KG1 (cell line): ENCODE measurements at regions not wholly inside any gene's neighbourhood (a gene's known extent, or its start where the extent isn't known, plus 50 kb on each side); places are given as distances from the start of the nearest gene placed in this dataset.
A peak's percentile ranks its signal among the peaks of the same experiment; 100 is the strongest.
"Not testable (repeated sequence)": the region's sequence is repeated elsewhere in the genome, so short reads cannot be mapped to it uniquely, and the experiment has no call there.

Experiments used
- DNase-seq: peaks from one replicate; lab custom pipeline; 2025; lab: John Stamatoyannopoulos, UW

DNA sequence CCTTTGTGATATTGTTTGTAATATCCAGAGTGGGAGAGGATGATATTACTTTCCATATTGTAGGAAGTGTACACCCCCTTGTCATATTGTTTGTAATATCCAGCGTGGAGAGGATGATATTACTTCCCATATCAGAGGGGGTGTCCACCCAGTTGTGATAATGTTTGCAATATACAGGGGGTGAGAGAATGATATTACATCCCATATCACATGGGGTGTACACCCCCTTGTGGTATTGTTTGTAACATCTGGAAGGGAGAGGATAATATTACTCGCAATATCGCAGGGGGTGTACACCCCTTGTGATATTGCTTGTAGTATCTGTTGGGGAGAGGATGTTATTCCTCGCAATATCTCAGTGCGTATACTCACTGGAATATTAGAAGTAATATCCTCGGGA, 61.5 kb downstream of the PRSS23 start:
- no peak for DNase-seq

DNA sequence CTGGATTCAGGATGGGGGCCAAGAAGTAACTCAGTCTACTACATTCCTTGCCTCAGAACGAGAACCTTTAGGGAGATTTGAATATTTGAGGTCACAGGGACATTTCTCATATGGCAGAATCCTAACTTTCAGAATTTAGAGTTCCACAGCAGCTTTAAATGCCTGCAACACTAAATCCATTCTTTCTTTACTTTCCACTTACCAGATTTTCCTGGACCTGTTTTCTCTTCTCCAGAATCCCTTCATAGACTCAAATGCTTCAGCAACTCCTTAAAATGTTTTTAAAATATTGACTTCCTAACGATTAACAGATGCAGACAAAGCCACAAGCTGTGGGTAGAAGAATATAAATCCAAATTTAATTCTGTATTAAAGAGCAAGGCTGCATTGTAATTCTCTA, 63.1 kb downstream of the PRSS23 start:
- no peak for DNase-seq

DNA sequence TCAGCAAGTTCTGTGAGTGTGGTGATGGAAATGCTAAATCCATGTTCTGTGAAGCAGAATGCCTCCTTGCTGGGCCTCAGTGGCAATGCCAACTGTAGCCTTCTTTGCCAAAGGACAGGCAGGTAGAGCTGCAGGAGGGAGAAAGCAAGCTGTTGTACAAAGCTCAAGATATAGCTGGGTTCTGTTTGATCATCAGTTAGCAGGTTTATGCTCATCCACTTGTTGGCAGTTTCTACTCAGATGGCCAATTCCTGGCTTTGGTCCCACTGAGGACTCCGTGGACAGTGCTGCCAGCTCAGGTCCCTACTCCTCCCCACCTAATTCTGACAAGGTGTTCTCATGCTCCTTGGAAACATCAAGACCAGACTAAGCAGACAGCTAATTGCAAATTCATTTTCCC, 65.1 kb downstream of the PRSS23 start:
- no peak for DNase-seq

DNA sequence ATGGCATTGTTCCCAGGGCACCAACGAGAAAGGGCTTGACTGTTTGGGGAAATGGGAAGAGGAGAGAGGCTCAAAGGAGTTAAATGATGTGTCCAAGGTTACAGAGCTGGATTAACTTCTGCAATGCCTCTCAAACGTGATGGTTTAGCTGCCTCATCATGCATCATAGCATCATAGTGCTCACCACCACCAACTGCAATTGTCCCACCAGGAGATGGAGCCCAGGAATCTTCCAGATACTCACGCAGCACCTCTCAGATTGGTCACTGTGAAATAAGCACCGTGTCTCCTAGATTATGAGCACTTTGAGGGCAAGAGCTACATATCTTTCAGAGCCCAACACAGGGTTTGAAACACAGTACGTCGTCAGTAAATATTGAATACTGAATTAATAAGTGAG, 69.2 kb downstream of the PRSS23 start:
- no peak for DNase-seq

DNA sequence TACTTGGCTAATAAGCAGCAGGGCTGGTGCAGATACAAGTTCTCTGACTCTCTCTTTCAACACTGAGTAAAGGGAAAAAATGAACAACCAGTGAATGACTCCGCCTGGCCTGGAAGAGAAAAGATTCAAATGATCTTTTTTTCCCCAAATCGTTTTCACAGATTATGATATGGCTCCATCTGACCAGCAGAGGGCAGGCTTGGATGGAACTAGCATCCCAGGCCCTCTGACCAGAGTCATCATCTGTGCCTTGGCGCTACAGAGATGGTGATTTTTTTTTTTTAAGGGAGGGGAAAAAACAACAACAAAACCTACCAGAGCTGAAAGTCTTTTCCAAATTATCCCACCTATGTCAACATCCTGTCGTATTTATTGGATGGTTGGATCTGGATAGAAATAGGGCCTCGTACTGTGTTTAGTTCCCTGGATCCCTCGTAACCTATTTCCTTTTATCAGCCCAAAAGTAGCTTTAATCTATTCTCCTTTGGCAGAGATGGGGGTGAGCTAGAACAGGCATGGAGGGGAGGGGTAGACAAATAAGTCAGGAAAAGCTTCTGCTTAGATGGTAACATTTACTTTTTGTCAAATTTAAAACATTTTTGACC, 69.7 kb downstream of the PRSS23 start:
- DNase-seq, result peak; percentile 5

DNA sequence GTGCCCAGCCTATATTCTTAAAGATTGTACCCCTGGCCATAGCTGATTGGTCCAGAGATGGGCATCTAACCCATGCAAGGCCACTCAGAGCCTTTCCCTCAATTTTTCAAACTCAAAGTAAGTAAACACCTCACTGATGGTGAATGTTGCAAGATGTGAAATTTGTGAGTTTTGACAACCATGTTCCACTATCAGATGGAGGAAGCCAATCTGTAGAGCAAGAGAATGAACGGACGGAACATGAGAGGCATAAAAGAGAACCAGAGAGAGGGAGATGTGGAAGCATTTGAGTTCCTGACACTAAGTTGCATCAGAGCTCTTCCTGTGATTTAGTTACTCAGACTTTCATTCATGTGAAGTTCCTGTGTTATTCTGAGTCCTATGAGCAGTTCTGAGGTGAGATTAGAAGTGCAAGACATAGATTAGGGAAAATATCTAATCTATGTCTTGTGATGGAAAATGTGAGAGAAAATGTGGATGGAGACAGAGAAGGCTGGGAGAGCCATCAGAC, 73.3 kb downstream of the PRSS23 start:
- DNase-seq, result no peak

DNA sequence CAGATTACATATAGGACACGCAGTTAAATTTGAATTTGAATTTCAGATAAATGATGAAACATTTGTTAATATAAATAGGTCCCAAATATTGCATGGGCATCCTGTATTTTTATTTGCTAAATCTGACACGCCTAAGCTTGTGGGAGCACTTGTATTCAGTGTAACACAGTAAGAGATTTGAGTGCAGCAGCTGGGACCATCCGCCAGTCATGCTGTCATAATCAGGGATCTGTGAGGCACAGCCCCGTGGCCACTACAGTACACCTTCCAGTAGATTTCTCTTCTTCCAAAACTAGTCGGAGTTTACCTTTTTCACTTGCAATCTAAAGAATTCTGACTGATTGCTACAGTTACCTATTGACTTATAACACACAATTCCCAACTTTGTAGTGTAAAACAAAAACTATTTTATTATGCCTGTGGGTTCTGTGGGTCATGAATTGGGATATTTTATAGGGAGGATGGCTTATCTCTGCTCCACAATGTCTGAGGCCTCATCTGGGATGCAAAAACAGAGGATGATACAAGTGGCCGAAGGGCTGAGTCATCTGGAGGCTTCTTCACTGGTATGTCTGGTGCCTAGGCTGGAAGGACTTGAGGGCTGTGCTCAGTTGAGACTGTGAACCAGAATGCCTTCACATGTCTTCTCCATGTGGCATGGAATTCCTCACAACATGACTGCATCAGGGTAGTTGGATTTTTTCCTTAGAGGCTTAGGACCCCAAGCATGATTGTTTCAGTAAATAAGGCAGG, 74.1 kb downstream of the PRSS23 start:
- no peak for DNase-seq

DNA sequence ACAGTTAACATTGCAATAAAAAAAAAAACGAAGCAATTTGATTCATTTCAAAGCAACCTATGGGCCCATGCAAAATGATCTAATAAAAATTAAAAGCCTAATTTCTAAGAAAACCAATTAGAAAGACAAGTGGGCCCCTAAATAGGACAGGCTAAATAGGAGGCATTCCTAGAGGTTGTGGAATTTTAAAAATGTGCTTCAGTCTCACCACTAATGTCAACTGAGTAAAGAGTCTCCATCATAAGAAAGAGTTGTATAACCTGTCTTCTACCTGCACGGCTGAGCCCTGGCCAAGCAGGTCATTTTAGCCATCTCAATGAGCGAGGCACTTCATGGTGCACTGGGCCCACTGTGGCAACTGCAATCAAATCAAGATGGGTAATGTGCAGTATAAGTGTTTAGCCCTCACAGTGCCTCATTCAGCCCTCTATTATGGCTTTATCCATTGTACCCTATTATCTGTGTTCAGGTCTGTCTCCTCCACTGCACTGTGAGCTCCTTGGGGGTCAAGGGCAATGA, 76.4 kb downstream of the PRSS23 start:
- no peak for DNase-seq

DNA sequence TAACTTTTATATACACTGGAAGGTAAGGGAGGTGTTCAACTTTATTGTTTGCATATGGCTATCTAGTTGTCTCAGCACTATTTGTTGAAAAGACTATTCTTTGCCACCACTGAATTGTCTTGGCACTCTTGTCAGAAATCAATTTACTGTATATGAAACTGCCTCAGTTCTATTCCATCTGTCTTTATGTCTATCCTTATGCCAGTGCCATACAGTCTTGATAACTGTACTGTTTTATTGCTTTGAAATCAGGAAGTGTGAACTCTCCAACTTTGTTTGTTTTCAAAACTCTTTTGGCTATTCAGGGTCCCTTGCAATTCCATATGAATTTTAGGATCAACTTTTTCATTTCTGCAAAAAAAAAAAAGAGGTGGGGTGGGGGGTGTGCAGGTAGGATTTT, 77.2 kb downstream of the PRSS23 start:
- no peak for DNase-seq

DNA sequence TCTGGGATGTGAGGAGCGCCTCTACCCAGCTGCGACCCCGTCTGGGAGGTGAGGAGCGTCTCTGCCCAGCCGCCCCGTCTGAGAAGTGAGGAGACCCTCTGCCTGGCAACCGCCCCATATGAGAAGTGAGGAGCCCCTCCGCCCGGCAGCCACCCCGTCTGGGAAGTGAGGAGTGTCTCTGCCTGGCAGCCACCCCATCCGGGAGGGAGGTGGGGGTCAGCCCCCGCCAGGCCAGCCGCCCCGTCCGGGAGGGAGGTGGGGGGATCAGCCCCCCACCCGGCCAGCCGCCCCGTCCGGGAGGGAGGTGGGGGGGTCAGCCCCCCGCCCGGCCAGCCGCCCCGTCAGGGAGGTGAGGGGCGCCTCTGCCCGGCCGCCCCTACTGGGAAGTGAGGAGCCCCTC, 76.0 kb downstream of the FZD4 start:
- DNase-seq, result not testable (repeated sequence)

DNA sequence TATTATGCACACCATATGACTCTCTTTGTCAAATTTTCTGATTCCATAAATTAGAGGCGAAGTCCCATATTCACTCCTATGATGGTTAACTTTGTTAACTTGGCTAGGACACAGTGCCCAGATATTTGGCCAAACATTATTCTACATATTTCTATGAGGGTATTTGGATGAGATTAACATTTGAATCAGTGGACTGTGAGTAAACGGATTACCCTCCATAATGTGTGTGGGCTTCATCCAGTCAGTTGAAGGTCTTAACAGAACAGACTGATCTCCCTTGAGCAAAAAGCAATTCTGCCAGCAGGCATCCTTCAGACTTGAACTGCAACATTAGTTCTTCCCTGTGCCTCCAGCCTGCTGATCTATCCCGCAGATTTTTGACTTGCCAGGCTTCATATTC, 69.9 kb downstream of the FZD4 start:
- DNase-seq, result no peak

DNA sequence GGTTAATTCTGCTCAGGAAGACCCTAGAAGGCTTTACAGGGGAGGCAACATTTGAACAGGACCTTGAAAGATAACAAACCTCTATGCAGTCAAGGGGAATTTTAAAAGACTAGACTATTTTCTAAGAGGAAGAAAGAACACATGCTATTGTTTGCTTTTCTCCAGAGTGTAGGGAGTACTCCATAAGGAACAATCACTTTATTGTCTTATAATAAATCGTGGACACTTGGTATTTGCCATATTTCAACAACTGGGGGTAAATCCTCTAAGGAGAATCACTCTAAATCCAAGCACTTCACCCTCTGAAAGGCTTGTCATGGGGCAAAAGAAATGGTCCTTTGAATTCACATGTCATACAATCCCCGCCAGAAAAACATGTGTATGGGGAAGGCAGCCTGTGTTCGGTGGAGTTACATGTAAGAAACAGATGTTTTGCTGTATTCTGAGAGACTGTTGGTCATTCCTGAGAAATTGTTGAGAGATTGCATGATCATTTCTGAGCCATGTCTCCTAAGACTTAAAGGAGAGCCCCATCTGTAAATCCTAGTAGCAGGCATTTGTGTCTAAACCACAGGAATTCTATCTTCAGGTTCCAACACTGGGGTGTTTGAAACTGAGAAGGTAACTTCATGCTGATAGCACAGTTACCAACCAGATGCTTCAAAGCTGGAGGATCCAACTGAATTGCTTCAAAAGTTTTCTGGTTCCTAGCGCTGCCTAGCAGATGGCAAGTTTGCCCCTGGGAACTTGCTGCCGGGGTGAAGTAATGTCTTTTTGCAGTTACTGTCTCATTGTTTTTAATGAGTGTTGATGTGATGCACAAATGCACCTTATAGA, 66.8 kb downstream of the FZD4 start:
- DNase-seq, result no peak

DNA sequence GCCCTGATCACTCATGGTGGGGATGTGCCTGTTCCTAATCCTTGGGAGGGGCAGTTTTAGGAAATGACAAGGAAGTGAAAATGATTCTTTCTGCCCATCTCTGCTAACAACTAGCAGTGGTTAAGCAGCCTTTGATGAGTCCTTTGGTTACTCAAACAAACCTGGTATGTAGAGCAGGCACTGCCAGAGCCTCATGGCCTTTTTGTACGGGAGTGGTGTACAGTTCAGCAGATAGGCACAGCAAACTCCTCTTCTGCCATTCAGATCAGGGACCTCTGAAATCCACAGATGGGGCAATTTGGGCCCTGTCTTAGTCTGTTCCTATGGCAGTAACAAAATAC, 66.2 kb downstream of the FZD4 start:
- no peak for DNase-seq

DNA sequence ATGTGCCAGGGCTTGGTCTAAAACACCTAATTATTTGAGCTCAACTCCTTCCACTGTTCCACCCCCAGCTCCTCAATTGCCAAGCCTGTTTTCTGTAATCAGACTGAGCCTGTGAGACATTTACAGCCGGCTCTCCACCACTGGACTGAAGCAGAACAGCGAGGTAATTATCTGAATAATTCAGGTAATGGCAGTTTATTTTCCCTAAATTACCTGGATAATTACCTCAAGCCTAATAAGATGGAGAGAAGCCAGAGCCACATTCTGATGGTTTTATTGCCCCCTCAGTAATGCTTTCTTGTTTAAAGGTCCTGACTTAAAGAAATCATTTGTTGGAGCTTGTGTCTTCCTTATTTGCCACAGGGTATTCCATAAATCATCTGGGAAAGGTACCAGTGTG, 64.2 kb downstream of the FZD4 start:
- DNase-seq, result no peak

DNA sequence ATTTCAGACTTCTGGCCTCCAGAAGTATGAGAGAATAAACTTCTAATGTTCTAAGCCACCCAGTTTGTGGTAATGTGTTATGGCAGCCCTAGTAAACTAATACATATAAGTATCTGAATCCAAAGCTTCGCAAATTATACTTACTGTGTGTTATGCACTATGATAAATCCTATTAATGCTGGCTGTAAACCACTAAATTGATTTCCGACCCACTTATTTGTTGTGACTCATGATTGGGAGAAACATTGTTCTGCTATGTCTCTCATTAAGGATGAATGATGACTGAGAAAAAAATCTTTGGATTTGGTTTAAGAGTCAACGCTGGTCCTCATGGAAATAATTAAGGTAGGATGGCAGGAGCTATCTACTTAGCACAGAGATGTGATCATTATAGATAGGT, 62.0 kb downstream of the FZD4 start:
- no peak for DNase-seq
